ENCODE measurements at regions not wholly inside any gene's neighbourhood (a gene's known extent, or its start where the extent isn't known, plus 50 kb on each side); places are given as distances from the start of the nearest gene placed in this dataset.

- Histone ChIP-seq H3K79me1 (replicated peaks; ENCODE audit: low read length, poor library complexity, severe bottlenecking) (no peaks in the 10 kb centered on the region), H3K4ac (ENCODE audit: low read depth in 1 of 2, low read length in 2 of 2) (peak overlapping the region; percentile 37 to 46), H3K36me3 (ENCODE audit: control insufficient read depth in 1 of 2, insufficient read depth in 2 of 2, low read depth in 1 of 2, low read length in 2 of 2) (no peaks in the 10 kb centered on the region), H4K91ac (ENCODE audit: low read length) (peak overlapping the region; percentile 68), H2BK5ac (ENCODE audit: low read depth, low read length, poor library complexity, severe bottlenecking) (peak overlapping the region; percentile 74), H3K23ac (ENCODE audit: low read length in 2 of 2) (no peak overlapping the region), H2AK5ac (ENCODE audit: low read length, severe bottlenecking) (peak overlapping the region; percentile 49), H2BK12ac (ENCODE audit: low read length in 2 of 2) (peak overlapping the region; percentile 50 to 72), H2AFZ (ENCODE audit: low read depth, low read length) (no peak overlapping the region), H3K4me3 (ENCODE audit: insufficient read depth in 1 of 2, low read depth in 1 of 2, low read length in 2 of 2) (no peak overlapping the region), H3K27me3 (ENCODE audit: control insufficient read depth in 1 of 2, insufficient read depth in 1 of 2, low read length in 2 of 2) (peaks cover 0 to 18% of the 10 kb centered on the region in 2 experiments), H3K14ac (ENCODE audit: low read length in 2 of 2) (peak overlapping the region in 1 of 2 experiments; percentile 22), H2BK120ac (ENCODE audit: low read depth, low read length) (peak overlapping the region; percentile 27), H3K9ac (ENCODE audit: low read length) (no peak overlapping the region), H3K4me2 (ENCODE audit: low read length, poor library complexity, severe bottlenecking) (no peak overlapping the region), H3K9me3 (ENCODE audit: control insufficient read depth, low read length) (no peaks in the 10 kb centered on the region), H4K8ac (ENCODE audit: low read length) (no peak overlapping the region), H3K18ac (ENCODE audit: low read depth in 1 of 2, low read length in 2 of 2) (peak overlapping the region; percentile 52 to 90), H3K4me1 (ENCODE audit: control insufficient read depth, insufficient read depth, low read depth, low read length) (peaks cover 48% of the 10 kb centered on the region), H3K27ac (ENCODE audit: low read length, poor library complexity, severe bottlenecking) (peak overlapping the region; percentile 99), H2BK15ac (ENCODE audit: low read depth, poor library complexity, severe bottlenecking) (peak overlapping the region; percentile 69)
- WGBS = 95% methylated on average over 12 of the region's 17 CpGs
- no peak for DNase-seq
These were observed 338.8 kb downstream of the BCOR start for GRCh38 chrX:39758791-39759525.

DNA sequence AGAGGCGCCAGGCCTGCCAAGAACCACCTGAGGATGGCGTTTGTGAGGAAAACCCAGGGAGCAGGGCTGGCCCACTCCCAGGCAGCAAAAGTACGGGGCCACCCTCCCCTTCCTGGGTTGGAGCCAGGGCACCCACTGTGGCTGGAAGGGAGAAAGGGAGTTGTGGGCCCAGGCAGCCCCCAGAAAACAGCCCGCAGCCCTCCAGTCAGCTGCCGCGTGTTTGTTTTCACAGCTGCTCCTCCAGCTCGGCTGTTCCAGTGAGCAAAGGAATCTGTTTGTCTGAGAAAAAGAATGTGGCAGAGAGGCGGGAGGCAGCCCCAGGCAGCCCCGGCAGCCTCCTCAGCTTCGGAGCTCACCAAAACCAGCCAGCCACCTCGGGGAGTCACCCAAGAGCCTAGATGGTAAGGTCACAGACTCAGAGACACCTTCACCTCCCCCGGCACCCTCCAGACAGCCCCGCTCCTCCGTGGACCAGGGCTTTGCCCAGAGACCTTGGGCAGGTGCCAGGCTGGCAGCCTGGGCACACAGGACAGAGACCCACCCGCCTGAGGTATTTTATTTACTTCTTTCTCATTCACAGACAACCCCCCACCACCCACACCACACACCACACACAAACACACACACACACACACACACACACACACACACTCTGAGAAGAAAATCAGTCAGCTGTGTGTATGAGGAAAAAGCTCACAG is 338.1 kb downstream of the BCOR start:
- H3K4me1 ChIP-seq (ENCODE audit: control insufficient read depth, insufficient read depth, low read depth, low read length) = peaks cover 52% of the 10 kb centered on the region
- WGBS = 40% methylated on average over 2 of the region's 15 CpGs

DNA sequence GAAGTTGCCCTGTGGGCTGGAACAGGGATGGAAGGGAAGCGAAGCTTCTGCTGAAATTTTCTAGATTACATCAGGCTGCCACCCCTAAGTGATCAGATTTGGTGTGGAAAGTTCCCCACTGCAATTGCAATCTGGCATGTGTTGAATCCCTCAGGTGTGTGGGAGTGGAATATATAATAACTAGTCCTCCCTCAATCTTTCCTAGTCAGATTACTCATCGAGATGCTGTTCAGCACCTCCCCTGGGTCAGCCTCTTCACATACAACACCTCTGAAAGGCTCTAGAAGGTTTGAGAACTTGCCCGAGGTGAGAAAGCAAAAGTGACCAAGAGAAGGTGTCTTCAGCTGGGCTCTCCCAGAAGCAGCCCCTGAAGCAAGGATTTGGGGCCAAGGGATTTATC is 336.8 kb downstream of the BCOR start:
- no peak overlapping the region for H3K18ac ChIP-seq (ENCODE audit: low read depth in 1 of 2, low read length in 2 of 2)

More for the DNA sequence above, 338.1 kb downstream of the BCOR start:
- Histone ChIP-seq H3K79me1 (replicated peaks; ENCODE audit: low read length, poor library complexity, severe bottlenecking) (no peaks in the 10 kb centered on the region), H3K27ac (ENCODE audit: low read length, poor library complexity, severe bottlenecking) (peak overlapping the region; percentile 99), H2AK5ac (ENCODE audit: low read length, severe bottlenecking) (peak overlapping the region; percentile 49), H3K14ac (ENCODE audit: low read length in 2 of 2) (peak overlapping the region in 1 of 2 experiments; percentile 55), H3K18ac (ENCODE audit: low read depth in 1 of 2, low read length in 2 of 2) (peak overlapping the region; percentile 89 to 90), H3K9me3 (ENCODE audit: control insufficient read depth, low read length) (no peaks in the 10 kb centered on the region), H2BK12ac (ENCODE audit: low read length in 2 of 2) (peak overlapping the region in 1 of 2 experiments; percentile 77), H2BK15ac (ENCODE audit: low read depth, poor library complexity, severe bottlenecking) (peak overlapping the region; percentile 7), H3K4ac (ENCODE audit: low read depth in 1 of 2, low read length in 2 of 2) (peak overlapping the region; percentile 37 to 46), H3K36me3 (ENCODE audit: control insufficient read depth in 1 of 2, insufficient read depth in 2 of 2, low read depth in 1 of 2, low read length in 2 of 2) (no peaks in the 10 kb centered on the region), H3K27me3 (ENCODE audit: control insufficient read depth in 1 of 2, insufficient read depth in 1 of 2, low read length in 2 of 2) (peaks cover 0 to 22% of the 10 kb centered on the region in 2 experiments), H3K4me3 (ENCODE audit: insufficient read depth in 1 of 2, low read depth in 1 of 2, low read length in 2 of 2) (no peak overlapping the region), H2BK120ac (ENCODE audit: low read depth, low read length) (peak overlapping the region; percentile 34), H3K23ac (ENCODE audit: low read length in 2 of 2) (no peak overlapping the region), H2BK5ac (ENCODE audit: low read depth, low read length, poor library complexity, severe bottlenecking) (peak overlapping the region; percentile 97), H3K4me2 (ENCODE audit: low read length, poor library complexity, severe bottlenecking) (peak overlapping the region; percentile 47), H3K9ac (ENCODE audit: low read length) (no peak overlapping the region), H2AFZ (ENCODE audit: low read depth, low read length) (peak overlapping the region; percentile 42), H4K8ac (ENCODE audit: low read length) (peak overlapping the region; percentile 64), H4K91ac (ENCODE audit: low read length) (peak overlapping the region; percentile 92)
- peak; percentile 63 for DNase-seq

GRCh38 chrX:39762266-39762841 is 335.4 kb downstream of the BCOR start:
- Histone ChIP-seq H2BK12ac (ENCODE audit: low read length in 2 of 2) (no peak overlapping the region), H3K4me3 (ENCODE audit: insufficient read depth in 1 of 2, low read depth in 1 of 2, low read length in 2 of 2) (no peak overlapping the region)
- 16% methylated on average over 2 of the region's 5 CpGs for WGBS

More for the DNA sequence above, 336.8 kb downstream of the BCOR start:
- Histone ChIP-seq H3K27ac (ENCODE audit: low read length, poor library complexity, severe bottlenecking) (peak overlapping the region; percentile 99), H3K4me3 (ENCODE audit: insufficient read depth in 1 of 2, low read depth in 1 of 2, low read length in 2 of 2) (no peak overlapping the region), H3K14ac (ENCODE audit: low read length in 2 of 2) (no peak overlapping the region), H3K9ac (ENCODE audit: low read length) (no peak overlapping the region), H3K4me2 (ENCODE audit: low read length, poor library complexity, severe bottlenecking) (no peak overlapping the region), H3K9me3 (ENCODE audit: control insufficient read depth, low read length) (no peaks in the 10 kb centered on the region), H3K36me3 (ENCODE audit: control insufficient read depth in 1 of 2, insufficient read depth in 2 of 2, low read depth in 1 of 2, low read length in 2 of 2) (no peaks in the 10 kb centered on the region), H2AK5ac (ENCODE audit: low read length, severe bottlenecking) (peak overlapping the region; percentile 91), H4K8ac (ENCODE audit: low read length) (no peak overlapping the region), H2BK12ac (ENCODE audit: low read length in 2 of 2) (peak overlapping the region in 1 of 2 experiments; percentile 39), H2AFZ (ENCODE audit: low read depth, low read length) (no peak overlapping the region), H4K91ac (ENCODE audit: low read length) (no peak overlapping the region), H3K23ac (ENCODE audit: low read length in 2 of 2) (no peak overlapping the region), H3K79me1 (replicated peaks; ENCODE audit: low read length, poor library complexity, severe bottlenecking) (no peaks in the 10 kb centered on the region), H2BK15ac (ENCODE audit: low read depth, poor library complexity, severe bottlenecking) (peak overlapping the region; percentile 52), H3K4me1 (ENCODE audit: control insufficient read depth, insufficient read depth, low read depth, low read length) (peaks cover 44% of the 10 kb centered on the region), H2BK5ac (ENCODE audit: low read depth, low read length, poor library complexity, severe bottlenecking) (peak overlapping the region; percentile 73), H2BK120ac (ENCODE audit: low read depth, low read length) (peak overlapping the region; percentile 15), H3K4ac (ENCODE audit: low read depth in 1 of 2, low read length in 2 of 2) (no peak overlapping the region), H3K27me3 (ENCODE audit: control insufficient read depth in 1 of 2, insufficient read depth in 1 of 2, low read length in 2 of 2) (peaks cover 0 to 34% of the 10 kb centered on the region in 2 experiments)
- 100% methylated on average over 1 of the region's 3 CpGs for WGBS
- DNase-seq = no peak

More at GRCh38 chrX:39762266-39762841, 335.4 kb downstream of the BCOR start:
- no peak overlapping the region for H2BK5ac ChIP-seq (ENCODE audit: low read depth, low read length, poor library complexity, severe bottlenecking)
- H3K36me3 ChIP-seq (ENCODE audit: control insufficient read depth in 1 of 2, insufficient read depth in 2 of 2, low read depth in 1 of 2, low read length in 2 of 2) = no peaks in the 10 kb centered on the region
- peak; percentile 92 for DNase-seq
- H2BK15ac ChIP-seq (ENCODE audit: low read depth, poor library complexity, severe bottlenecking) = no peak overlapping the region
- no peak overlapping the region for H3K18ac ChIP-seq (ENCODE audit: low read depth in 1 of 2, low read length in 2 of 2)
- H4K8ac ChIP-seq (ENCODE audit: low read length) = no peak overlapping the region
- no peak overlapping the region for H2AK5ac ChIP-seq (ENCODE audit: low read length, severe bottlenecking)
- no peak overlapping the region for H3K9ac ChIP-seq (ENCODE audit: low read length)
- no peak overlapping the region for H4K91ac ChIP-seq (ENCODE audit: low read length)
- H3K79me1 ChIP-seq (replicated peaks; ENCODE audit: low read length, poor library complexity, severe bottlenecking) = no peaks in the 10 kb centered on the region
- no peak overlapping the region for H3K4me2 ChIP-seq (ENCODE audit: low read length, poor library complexity, severe bottlenecking)
- H3K9me3 ChIP-seq (ENCODE audit: control insufficient read depth, low read length) = no peaks in the 10 kb centered on the region
- H3K4ac ChIP-seq (ENCODE audit: low read depth in 1 of 2, low read length in 2 of 2) = no peak overlapping the region
- no peak overlapping the region for H3K23ac ChIP-seq (ENCODE audit: low read length in 2 of 2)
- no peak overlapping the region for H2AFZ ChIP-seq (ENCODE audit: low read depth, low read length)
- H3K14ac ChIP-seq (ENCODE audit: low read length in 2 of 2) = no peak overlapping the region
- no peak overlapping the region for H3K27ac ChIP-seq (ENCODE audit: low read length, poor library complexity, severe bottlenecking)
- no peak overlapping the region for H2BK120ac ChIP-seq (ENCODE audit: low read depth, low read length)
- peaks cover 43% of the 10 kb centered on the region for H3K4me1 ChIP-seq (ENCODE audit: control insufficient read depth, insufficient read depth, low read depth, low read length)
- H3K27me3 ChIP-seq (ENCODE audit: control insufficient read depth in 1 of 2, insufficient read depth in 1 of 2, low read length in 2 of 2) = peaks cover 0 to 35% of the 10 kb centered on the region in 2 experiments
